C4-2B (cell line): ENCODE measurements at regions not wholly inside any gene's neighbourhood (a gene's known extent, or its start where the extent isn't known, plus 50 kb on each side); places are given as distances from the start of the nearest gene placed in this dataset.

Experiments
- ZFX ChIP-seq: fragments of 450-650 bp; IDR thresholded peaks from 2 replicates; pipeline ENCODE4 v1.6.1; 2017
- TF ChIP-seq, protein P1 (sequence below): fragments of 450-650 bp; conservative IDR thresholded peaks from 2 replicates; pipeline ENCODE4 v1.5.1; 2017; ENCODE audit warnings: mild to moderate bottlenecking

- TF ChIP-seq, protein P1, sequence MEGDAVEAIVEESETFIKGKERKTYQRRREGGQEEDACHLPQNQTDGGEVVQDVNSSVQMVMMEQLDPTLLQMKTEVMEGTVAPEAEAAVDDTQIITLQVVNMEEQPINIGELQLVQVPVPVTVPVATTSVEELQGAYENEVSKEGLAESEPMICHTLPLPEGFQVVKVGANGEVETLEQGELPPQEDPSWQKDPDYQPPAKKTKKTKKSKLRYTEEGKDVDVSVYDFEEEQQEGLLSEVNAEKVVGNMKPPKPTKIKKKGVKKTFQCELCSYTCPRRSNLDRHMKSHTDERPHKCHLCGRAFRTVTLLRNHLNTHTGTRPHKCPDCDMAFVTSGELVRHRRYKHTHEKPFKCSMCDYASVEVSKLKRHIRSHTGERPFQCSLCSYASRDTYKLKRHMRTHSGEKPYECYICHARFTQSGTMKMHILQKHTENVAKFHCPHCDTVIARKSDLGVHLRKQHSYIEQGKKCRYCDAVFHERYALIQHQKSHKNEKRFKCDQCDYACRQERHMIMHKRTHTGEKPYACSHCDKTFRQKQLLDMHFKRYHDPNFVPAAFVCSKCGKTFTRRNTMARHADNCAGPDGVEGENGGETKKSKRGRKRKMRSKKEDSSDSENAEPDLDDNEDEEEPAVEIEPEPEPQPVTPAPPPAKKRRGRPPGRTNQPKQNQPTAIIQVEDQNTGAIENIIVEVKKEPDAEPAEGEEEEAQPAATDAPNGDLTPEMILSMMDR = no peak
- no peak for TF ChIP-seq ZFX
Observed at GRCh38 chr6:40688214-40688761, 101.1 kb upstream of the LRFN2 start.
